GM12872 (cell line): ENCODE measurements at regions not wholly inside any gene's neighbourhood (a gene's known extent, or its start where the extent isn't known, plus 50 kb on each side); places are given as distances from the start of the nearest gene placed in this dataset.

Experiments
- TF ChIP-seq, protein P1 (sequence below): IDR thresholded peaks from 3 replicates; pipeline ENCODE4 v1.5.1; 2011; ENCODE audit warnings: low read depth, mild to moderate bottlenecking, low read length, moderate library complexity; ENCODE audit not compliant: insufficient read depth

DNA sequence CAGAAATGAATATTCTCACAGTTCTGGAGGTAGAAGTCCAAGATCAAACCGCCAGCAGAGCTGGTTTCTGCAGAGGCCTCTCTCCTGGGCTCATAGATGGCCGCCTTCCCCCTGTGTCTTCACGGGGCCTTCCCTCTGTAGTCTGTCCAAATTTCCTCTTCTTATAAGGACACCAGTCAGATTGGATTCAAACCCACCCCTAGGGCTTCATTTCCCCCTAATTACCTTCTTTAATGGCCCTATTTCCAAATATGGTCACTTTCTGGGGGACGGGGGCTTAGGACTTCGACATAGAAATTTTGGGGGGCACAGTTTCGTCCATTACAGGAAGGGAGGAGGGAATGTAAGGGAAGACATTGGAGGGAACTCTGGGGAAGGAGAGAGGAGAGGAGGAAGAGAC, 132.6 kb downstream of the DDX1 start:
- TF ChIP-seq, protein P1, sequence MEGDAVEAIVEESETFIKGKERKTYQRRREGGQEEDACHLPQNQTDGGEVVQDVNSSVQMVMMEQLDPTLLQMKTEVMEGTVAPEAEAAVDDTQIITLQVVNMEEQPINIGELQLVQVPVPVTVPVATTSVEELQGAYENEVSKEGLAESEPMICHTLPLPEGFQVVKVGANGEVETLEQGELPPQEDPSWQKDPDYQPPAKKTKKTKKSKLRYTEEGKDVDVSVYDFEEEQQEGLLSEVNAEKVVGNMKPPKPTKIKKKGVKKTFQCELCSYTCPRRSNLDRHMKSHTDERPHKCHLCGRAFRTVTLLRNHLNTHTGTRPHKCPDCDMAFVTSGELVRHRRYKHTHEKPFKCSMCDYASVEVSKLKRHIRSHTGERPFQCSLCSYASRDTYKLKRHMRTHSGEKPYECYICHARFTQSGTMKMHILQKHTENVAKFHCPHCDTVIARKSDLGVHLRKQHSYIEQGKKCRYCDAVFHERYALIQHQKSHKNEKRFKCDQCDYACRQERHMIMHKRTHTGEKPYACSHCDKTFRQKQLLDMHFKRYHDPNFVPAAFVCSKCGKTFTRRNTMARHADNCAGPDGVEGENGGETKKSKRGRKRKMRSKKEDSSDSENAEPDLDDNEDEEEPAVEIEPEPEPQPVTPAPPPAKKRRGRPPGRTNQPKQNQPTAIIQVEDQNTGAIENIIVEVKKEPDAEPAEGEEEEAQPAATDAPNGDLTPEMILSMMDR = no peak

DNA sequence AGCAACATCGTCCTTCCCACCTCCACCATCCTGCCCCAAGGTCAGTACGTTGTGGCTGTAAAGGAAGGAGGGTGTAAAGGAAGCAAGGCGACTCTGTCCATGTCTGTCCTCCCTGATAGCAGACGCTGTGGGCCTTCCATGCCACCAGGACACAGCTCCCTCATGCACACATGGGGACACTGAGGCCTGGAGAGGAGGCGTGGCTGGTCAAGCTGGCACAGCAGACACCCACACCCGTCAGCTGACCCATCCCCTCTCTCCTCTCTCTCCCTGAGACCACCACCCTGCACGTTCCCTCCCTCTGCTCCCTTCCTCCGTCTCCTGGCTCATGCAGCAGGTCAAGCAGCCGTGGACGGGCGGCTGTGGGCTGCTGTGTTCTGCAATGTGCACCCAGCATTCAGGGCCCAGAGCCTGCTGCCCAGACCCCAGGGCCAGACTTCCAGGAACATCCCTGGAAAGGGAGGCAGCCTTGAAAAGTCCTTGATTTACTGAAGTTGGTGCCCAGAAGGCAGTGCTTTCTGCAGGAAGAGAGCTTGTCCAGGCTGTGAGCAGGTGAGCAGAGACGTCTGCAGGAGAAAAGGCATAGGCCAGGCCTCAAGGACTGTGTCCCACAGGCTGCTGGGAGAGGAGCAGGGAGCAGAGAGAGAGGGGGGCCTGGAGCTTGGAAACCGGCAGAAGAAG, 133.6 kb downstream of the DDX1 start:
- TF ChIP-seq, protein P1 = no peak

DNA sequence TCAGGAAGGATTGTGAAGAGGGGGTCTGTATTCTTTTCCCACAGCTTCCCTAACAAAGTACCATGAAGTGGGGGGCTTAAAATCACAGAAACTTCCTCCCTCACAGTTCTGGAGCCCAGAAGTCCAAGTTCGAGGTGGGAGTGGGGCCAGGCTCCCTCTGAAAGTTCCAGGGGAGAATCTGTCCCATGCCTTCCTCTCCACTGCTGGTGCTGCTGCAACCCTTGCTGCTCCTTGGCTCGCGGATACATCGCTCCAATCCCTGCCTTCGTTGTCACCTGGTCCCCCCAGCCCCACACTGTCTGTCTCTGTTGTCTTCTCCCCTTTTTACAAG, 134.1 kb downstream of the DDX1 start:
- TF ChIP-seq, protein P1 = no peak

DNA sequence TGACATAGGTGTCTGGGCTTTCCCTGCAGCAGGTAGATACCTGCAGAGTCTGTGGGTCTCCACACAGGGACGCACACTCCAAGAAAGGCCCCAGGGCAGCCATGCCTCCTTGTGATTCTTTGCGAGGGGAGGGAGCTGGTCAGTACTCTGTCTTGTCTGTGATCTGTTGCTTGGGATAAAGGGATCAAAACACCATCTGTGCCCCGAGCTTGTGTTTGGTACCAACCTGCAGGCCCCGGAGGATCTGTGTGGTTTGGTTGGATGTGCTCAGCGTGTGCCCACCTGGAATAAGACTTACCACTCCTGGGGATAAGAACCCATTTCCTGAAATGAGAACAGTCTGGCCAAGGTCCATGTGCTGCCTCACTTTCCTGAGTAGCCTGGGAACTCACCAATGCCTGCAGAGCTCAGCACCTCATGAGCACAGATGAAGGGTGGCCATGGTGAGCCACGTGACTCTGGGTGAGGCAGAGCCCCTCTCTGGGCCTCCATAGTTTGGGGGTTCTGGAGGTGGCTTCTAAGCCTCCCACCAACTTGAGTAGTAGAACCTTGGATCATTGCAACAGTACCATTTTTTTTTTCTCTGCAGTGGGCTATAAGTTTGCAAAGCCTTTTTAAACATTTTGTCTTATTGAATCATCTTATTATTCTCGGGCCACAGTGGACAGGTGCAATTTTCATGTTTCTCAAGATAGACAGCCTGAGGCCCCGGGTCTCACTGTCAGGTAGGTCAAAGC, 134.8 kb downstream of the DDX1 start:
- TF ChIP-seq, protein P1 = no peak

DNA sequence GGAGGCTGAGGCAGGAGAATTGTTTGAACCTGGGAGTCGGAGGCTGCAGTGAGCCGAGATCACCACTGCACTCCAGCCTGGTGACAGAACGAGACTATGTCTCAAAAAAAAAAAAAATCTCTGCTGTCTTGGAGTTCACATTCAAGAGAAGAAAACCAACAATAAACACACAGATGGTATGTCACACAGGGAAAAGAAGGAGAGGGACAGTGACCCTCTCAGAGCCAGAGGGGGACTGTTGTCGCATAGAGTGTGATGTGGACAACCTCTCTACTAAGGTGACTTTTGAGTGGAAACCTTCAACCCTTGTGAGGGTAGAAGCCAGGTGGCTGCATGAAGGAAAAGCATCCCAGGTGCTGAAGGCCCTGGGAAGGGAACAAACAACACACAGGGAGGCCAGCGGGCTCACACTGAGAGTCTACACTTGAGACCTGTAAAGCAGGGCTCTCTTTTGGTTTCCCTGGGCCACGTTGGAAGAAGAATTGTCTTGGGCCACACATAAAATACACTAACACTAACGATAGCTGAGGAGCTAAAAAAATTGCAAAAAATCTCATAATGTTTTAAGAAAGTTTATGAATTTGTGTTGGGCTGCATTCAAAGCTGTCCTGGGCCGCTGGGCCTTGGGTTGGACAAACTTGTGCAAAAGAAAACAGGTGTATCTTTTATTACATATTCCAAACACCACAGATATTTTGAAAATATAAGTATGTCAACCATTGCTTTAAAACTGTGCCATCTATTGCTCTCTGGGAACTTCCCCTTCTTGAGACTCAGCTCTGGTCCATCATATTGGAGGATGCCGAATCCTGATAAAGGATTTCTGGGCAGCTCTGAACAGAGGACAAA, 136.0 kb downstream of the DDX1 start:
- TF ChIP-seq, protein P1 = no peak

DNA sequence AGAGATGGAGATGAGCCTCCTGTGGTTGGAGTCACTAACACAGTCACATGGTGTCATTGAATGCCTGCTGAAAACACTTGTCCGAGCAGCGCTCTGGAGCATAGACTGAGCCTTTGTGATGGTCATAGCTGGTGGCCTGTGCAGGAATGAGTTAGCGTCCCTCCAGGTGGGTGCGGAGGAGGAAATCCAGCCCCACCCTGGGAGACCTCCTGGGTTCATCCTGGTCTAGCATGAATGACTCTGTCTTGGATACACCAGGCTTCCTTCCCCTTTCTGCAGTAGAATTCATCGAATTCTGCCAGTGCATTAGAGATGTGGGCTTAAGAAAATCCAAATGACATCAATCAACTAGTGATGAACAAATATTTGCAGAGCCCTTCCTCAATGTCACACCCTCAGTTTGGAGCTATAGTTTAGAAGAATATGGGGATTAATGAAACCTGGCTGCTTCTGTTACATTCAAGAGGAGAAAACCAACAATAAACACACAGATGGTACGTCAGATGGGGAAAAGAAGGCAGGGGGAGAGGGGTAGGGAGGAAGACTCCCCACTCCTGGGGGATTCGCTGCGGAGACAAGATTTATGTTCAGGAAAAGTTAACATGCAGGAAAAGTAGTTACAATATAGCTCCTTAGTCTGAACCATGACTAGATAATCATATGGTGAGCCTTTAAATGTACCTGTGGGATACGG, 136.7 kb downstream of the DDX1 start:
- TF ChIP-seq, protein P1 = no peak

DNA sequence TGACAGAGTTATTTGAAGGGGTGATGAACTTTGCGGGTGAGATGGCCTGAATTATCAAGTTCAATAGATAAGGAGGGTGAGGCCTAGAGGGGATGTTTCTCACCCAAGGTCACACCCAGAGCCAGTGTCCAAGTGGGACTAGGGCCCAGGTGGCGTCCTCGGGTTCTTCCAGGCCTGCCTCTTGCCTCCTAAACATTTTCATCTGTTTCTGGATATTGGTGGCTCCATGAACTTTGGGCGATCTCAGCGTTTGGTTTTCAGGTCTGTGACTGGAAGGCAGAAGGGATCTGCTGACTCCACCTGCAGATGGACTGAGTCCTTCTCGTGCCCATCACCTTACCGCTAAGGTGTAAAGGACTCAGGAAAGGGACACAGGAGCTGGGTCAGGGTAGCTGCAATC, 137.3 kb downstream of the DDX1 start:
- TF ChIP-seq, protein P1 = no peak
